ENCODE measurements at regions not wholly inside any gene's neighbourhood (a gene's known extent, or its start where the extent isn't known, plus 50 kb on each side); places are given as distances from the start of the nearest gene placed in this dataset.

DNA sequence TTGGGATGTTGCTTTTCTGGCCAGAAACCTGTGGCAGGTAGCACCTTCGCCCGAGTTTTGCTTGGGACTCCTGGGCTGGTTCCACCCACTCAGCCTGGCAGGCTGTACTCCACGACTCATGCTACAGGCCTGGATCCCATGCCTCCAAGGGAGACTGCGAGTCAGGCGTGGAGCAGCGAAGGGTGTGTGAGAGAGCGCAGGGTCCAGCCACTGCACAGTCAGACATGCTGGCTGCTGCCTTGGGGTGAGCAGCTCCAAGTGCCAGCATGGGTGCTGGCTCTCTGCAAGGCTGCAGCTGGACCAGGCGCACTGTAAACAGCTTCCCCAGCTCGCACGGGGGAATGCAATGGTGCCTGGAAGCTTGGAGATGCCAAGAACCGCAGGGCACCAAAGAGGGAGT lies 249.6 kb upstream of the EDIL3 start:
- Histone ChIP-seq H3K9me3 (ENCODE audit: low read depth) (no peaks in the 10 kb centered on the region), H3K27ac (no peak overlapping the region), H3K27me3 (no peaks in the 10 kb centered on the region), H3K4me1 (ENCODE audit: low read depth) (no peaks in the 10 kb centered on the region), H3K4me3 (no peak overlapping the region), H3K36me3 (no peaks in the 10 kb centered on the region)
- no peak for DNase-seq (ENCODE audit: low read depth in 1 of 2, low spot score in 1 of 2)
- TF ChIP-seq, protein P1, sequence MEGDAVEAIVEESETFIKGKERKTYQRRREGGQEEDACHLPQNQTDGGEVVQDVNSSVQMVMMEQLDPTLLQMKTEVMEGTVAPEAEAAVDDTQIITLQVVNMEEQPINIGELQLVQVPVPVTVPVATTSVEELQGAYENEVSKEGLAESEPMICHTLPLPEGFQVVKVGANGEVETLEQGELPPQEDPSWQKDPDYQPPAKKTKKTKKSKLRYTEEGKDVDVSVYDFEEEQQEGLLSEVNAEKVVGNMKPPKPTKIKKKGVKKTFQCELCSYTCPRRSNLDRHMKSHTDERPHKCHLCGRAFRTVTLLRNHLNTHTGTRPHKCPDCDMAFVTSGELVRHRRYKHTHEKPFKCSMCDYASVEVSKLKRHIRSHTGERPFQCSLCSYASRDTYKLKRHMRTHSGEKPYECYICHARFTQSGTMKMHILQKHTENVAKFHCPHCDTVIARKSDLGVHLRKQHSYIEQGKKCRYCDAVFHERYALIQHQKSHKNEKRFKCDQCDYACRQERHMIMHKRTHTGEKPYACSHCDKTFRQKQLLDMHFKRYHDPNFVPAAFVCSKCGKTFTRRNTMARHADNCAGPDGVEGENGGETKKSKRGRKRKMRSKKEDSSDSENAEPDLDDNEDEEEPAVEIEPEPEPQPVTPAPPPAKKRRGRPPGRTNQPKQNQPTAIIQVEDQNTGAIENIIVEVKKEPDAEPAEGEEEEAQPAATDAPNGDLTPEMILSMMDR (IDR thresholded peaks at IDR 0.05; ENCODE audit: low read depth, low read length): no peak

DNA sequence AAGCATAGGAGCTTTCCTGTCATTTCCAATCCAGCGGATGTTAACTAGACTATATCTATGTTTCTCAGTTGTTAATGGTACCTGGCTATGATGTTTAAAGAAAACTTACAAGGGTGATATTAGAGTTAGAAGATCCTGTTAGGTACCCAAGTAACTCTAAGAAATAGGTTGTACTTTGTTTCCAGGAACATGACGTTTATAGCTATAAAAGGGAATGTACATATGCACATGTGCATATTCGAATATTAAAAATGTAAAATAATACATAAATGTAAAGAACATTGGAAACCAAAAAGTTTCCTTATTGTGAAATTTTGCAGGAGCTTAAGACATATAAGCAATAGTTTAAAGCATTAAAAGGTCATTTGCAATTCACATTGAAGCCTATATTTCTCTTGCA lies 247.7 kb upstream of the EDIL3 start:
- Histone ChIP-seq H3K4me3 (no peak overlapping the region), H3K36me3 (no peaks in the 10 kb centered on the region), H3K27ac (no peak overlapping the region), H3K9me3 (ENCODE audit: low read depth) (no peaks in the 10 kb centered on the region), H3K27me3 (no peaks in the 10 kb centered on the region), H3K4me1 (ENCODE audit: low read depth) (no peaks in the 10 kb centered on the region)
- DNase-seq (ENCODE audit: low read depth in 1 of 2, low spot score in 1 of 2): no peak
- TF ChIP-seq, protein P1 (IDR thresholded peaks at IDR 0.05; ENCODE audit: low read depth, low read length): no peak

DNA sequence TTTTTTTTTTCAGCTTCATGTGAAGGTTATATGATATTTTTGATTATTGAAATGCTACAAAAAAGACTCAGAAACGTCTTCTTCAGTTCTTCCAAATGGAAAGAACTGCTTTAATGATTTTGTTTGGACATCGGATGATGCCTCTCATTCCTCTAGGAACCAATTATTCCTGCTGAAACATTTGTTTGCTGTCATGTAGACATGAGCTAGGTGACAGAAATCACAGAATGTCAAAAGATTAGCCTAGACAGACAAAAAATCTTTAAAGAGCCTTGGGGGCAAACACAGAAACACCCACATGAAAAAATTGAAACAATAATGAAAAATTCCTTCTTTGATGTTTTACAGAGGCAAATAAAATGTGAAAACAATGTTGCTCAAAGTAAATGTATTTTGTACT lies 244.2 kb upstream of the EDIL3 start:
- no peaks in the 10 kb centered on the region for H3K9me3 ChIP-seq (ENCODE audit: low read depth)

DNA sequence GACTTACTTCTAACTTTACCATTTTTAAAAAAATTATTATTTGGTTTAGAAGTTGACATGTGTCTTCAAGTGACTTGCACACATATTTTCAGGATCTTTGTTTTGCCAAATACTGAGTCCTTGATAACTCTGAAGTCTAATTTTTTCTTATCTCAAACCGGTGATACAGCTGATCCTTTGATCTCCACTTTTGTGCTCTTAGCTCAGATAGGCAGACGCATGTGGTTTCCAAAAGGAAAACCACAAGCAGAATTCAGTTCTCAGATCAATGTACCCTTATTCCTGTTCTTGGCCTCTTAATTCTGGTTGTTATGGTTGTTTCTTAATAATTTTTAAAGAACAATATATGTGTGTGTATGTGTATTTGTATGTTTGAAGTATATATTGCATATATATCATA lies 238.3 kb upstream of the EDIL3 start:
- peak in 1 of 2 donors; percentile 9 for DNase-seq (ENCODE audit: low read depth in 1 of 2, low spot score in 1 of 2)
- Histone ChIP-seq H3K4me3 (no peak overlapping the region), H3K9me3 (ENCODE audit: low read depth) (no peaks in the 10 kb centered on the region), H3K4me1 (ENCODE audit: low read depth) (peaks cover 14% of the 10 kb centered on the region), H3K36me3 (no peaks in the 10 kb centered on the region), H3K27ac (no peak overlapping the region), H3K27me3 (no peaks in the 10 kb centered on the region)
- TF ChIP-seq, protein P1 (IDR thresholded peaks at IDR 0.05; ENCODE audit: low read depth, low read length): no peak

More for the DNA sequence above, 244.2 kb upstream of the EDIL3 start:
- Histone ChIP-seq H3K27me3 (no peaks in the 10 kb centered on the region), H3K27ac (no peak overlapping the region), H3K4me1 (ENCODE audit: low read depth) (no peaks in the 10 kb centered on the region), H3K4me3 (no peak overlapping the region), H3K36me3 (no peaks in the 10 kb centered on the region)
- DNase-seq (ENCODE audit: low read depth in 1 of 2, low spot score in 1 of 2): no peak
- TF ChIP-seq, protein P1 (IDR thresholded peaks at IDR 0.05; ENCODE audit: low read depth, low read length): no peak

DNA sequence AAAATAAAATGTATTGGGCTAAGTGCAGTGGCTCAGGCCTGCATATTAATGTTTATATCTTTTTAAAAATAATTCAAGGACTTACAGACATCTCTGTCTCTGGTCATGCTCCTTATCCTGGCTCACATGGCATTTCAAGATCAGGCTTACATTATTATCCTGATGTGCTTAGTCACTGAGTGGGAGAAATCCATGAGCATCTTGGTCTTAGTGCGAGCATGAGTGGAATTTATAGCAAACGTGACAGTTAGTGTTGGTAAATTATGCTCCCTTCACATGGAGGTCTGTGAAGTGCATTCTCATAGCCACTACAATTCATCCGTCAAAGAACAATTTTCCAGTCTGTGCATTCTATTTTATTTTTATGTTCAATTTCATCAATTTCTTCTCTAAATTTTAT lies 237.8 kb upstream of the EDIL3 start:
- Histone ChIP-seq H3K4me1 (ENCODE audit: low read depth) (peaks cover 14% of the 10 kb centered on the region), H3K4me3 (no peak overlapping the region), H3K9me3 (ENCODE audit: low read depth) (no peaks in the 10 kb centered on the region), H3K27me3 (no peaks in the 10 kb centered on the region), H3K36me3 (no peaks in the 10 kb centered on the region), H3K27ac (no peak overlapping the region)
- peak in 1 of 2 donors; percentile 3 for DNase-seq (ENCODE audit: low read depth in 1 of 2, low spot score in 1 of 2)
- TF ChIP-seq, protein P1 (IDR thresholded peaks at IDR 0.05; ENCODE audit: low read depth, low read length): no peak

DNA sequence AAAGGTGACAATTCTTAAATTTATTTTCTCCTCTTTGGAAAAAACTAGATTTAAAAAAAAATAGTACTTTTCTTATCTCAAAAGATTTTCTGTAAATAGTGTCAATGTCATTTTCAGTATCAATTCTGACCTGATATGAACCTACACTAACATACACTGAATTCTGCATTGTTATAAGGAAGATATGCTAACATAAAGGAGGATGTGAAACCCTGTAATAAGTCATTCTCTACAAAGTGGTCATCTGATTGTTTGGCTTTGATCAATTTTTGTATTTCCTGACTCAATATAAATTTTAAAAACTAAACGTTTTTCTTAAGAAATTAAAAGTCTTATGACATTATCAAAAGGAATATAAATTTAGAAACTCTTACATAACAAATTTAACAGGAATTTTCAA lies 233.6 kb upstream of the EDIL3 start:
- Histone ChIP-seq H3K27ac (no peak overlapping the region), H3K9me3 (ENCODE audit: low read depth) (no peaks in the 10 kb centered on the region), H3K36me3 (no peaks in the 10 kb centered on the region), H3K4me3 (no peak overlapping the region), H3K4me1 (ENCODE audit: low read depth) (peaks cover 12% of the 10 kb centered on the region), H3K27me3 (no peaks in the 10 kb centered on the region)
- DNase-seq (ENCODE audit: low read depth in 1 of 2, low spot score in 1 of 2): no peak
- TF ChIP-seq, protein P1 (IDR thresholded peaks at IDR 0.05; ENCODE audit: low read depth, low read length): no peak

All from cardiac muscle cell (in vitro differentiated cells and primary cell).